T47D (cell line): ENCODE measurements at regions not wholly inside any gene's neighbourhood (a gene's known extent, or its start where the extent isn't known, plus 50 kb on each side); places are given as distances from the start of the nearest gene placed in this dataset.

Source experiments
- DNase-seq, 2 experiments: peaks; one replicate each; pipeline versions ENCODE4 v3.0.0 to v3.0.0-alpha.2; 2011 to 2012; ENCODE audit warnings: low read depth in 1 of 2, low spot score in 1 of 2
- JUND ChIP-seq: IDR thresholded peaks from 2 replicates; pipeline ENCODE4 v1.6.1; 2012; ENCODE audit warnings: low read depth
- in situ Hi-C: cut with HindIII; loops from 2 replicates; pipeline ENCODE4 v1.10.0; 2016; ENCODE audit warnings: low sequenced_read_pairs, low pct_unique_long_range_greater_than_20kb

- DNase-seq, result no peak
- TF ChIP-seq JUND, result no peak
- in situ Hi-C loops, result no loop called here
Measured at GRCh38 chr9:135029871-135030565, 57.5 kb upstream of the OLFM1 start.

GRCh38 chr9:135030566-135031226 lies 56.8 kb upstream of the OLFM1 start:
- in situ Hi-C loops, result no loop called here
- TF ChIP-seq JUND, result no peak
- no peak for DNase-seq

- TF ChIP-seq JUND, result no peak
- in situ Hi-C loops, result no loop called here
- DNase-seq, result no peak
Measured at GRCh38 chr9:135032041-135032835, 55.2 kb upstream of the OLFM1 start.

- DNase-seq, result no peak
- in situ Hi-C loops, result no loop called here
- no peak for TF ChIP-seq JUND
Measured at GRCh38 chr9:135032868-135033460, 54.5 kb upstream of the OLFM1 start.

- in situ Hi-C loops, result no loop called here
- no peak for TF ChIP-seq JUND
- DNase-seq, result no peak
Measured at GRCh38 chr9:135033487-135033886, 54.0 kb upstream of the OLFM1 start.

GRCh38 chr9:135034106-135034505 lies 53.4 kb upstream of the OLFM1 start:
- no peak for DNase-seq
- in situ Hi-C loops, result no loop called here
- TF ChIP-seq JUND, result no peak

- DNase-seq, result no peak
- TF ChIP-seq JUND, result no peak
- in situ Hi-C loops, result no loop called here
Measured at GRCh38 chr9:135035781-135036760, 51.4 kb upstream of the OLFM1 start.

GRCh38 chr9:135036861-135037465 lies 50.5 kb upstream of the OLFM1 start:
- in situ Hi-C loops, result no loop called here
- DNase-seq, result no peak
- no peak for TF ChIP-seq JUND

- no peak for TF ChIP-seq JUND
- in situ Hi-C loops, result no loop called here
- no peak for DNase-seq
Measured at GRCh38 chr9:135037521-135038250, 49.8 kb upstream of the OLFM1 start.
